GM12878 (cell line): ENCODE measurements at regions not wholly inside any gene's neighbourhood (a gene's known extent, or its start where the extent isn't known, plus 50 kb on each side); places are given as distances from the start of the nearest gene placed in this dataset.

Experiments used
- ATAC-seq: fragments of 200-7000 bp; cut with Tn5 transposase; 3 replicates; pipeline ENCODE4 v1.9.1; 2020; ENCODE audit warnings: mild to moderate bottlenecking, moderate library complexity
- BruUV-seq: library from RNA; stranded (reverse); fragments of 400-500 nt; replicated peaks from 2 replicates; lab custom pipeline; 2021; lab: Mats Ljungman, UMichigan
- CTCF ChIA-PET: fragments of 300-600 bp; sonication (Branson Sonifier 250); formaldehyde crosslinking; extraction: SDS; loops from one replicate; lab custom pipeline; 2021; ENCODE audit warnings: inconsistent platforms; lab: Yijun Ruan, JAX
- POLR2A ChIA-PET: fragments of 350-600 bp; formaldehyde crosslinking; extraction: SDS; loops from one replicate; lab custom pipeline; 2021; ENCODE audit warnings: inconsistent platforms; lab: Charles Lee
- RAD21 ChIA-PET: fragments of 300-600 bp; sonication (Branson Sonifier 250); formaldehyde crosslinking; loops from one replicate; lab custom pipeline; 2023; ENCODE audit warnings: antibody characterized with exemption; ENCODE audit not compliant: unreplicated experiment; lab: Charles Lee
- SMC1A ChIA-PET: fragments of 300-600 bp; sonication (Branson Sonifier 250); formaldehyde crosslinking; loops from one replicate; lab custom pipeline; 2023; ENCODE audit not compliant: unreplicated experiment, uncharacterized antibody; lab: Charles Lee
- DNase-seq: peaks from one replicate; pipeline ENCODE4 v3.0.0-alpha.2; 2011; ENCODE audit warnings: low read depth, low spot score
- FAIRE-seq: peaks from 3 replicates; lab custom pipeline; 2011; peaks lifted over from hg19 to GRCh38; lab: Jason Lieb, UNC
- H2AFZ ChIP-seq: 2 replicates; pipeline ENCODE4 v1.6.0; 2011; ENCODE audit warnings: low read depth, low read length, control low read depth; ENCODE audit not compliant: control insufficient read depth
- H3K27ac ChIP-seq: 2 replicates; pipeline ENCODE4 v1.5.1; 2011; ENCODE audit warnings: control low read depth; ENCODE audit not compliant: control insufficient read depth, insufficient read depth
- H3K27me3 ChIP-seq, 2 experiments: replicated peaks in 1 of 2; 2 replicates each; pipeline versions ENCODE4 v1.6.0 to v1.6.1; 2011; ENCODE audit warnings: low read length in 1 of 2; ENCODE audit not compliant: control insufficient read depth in 2 of 2, insufficient read depth in 2 of 2
- H3K36me3 ChIP-seq, 2 experiments: 2 replicates each; pipeline ENCODE4 v1.5.1; 2011; ENCODE audit warnings: low read length in 1 of 2; ENCODE audit not compliant: control insufficient read depth in 2 of 2, insufficient read depth in 2 of 2
- H3K4me1 ChIP-seq: 2 replicates; pipeline ENCODE4 v1.6.1; 2011; ENCODE audit warnings: mild to moderate bottlenecking, low read length, moderate library complexity, mixed read lengths; ENCODE audit not compliant: control insufficient read depth, insufficient read depth
- H3K4me2 ChIP-seq: 2 replicates; pipeline ENCODE4 v1.6.0; 2011; ENCODE audit warnings: control low read depth; ENCODE audit not compliant: control insufficient read depth, insufficient read depth
- H3K4me3 ChIP-seq: fragments of 200-600 bp; sonication (generic); 2 replicates; pipeline ENCODE4 v1.5.1; 2016
- H3K79me2 ChIP-seq: 2 replicates; pipeline ENCODE4 v1.6.0; 2011; ENCODE audit warnings: low read length; ENCODE audit not compliant: control insufficient read depth, insufficient read depth
- H3K9ac ChIP-seq: 2 replicates; pipeline ENCODE4 v1.8.0; 2011; ENCODE audit warnings: low read length, control low read depth, mixed read lengths; ENCODE audit not compliant: control insufficient read depth, insufficient read depth
- H3K9me3 ChIP-seq: replicated peaks from 3 replicates; pipeline ENCODE4 v1.5.1; 2011; ENCODE audit warnings: mild to moderate bottlenecking, low read length; ENCODE audit not compliant: control insufficient read depth, insufficient read depth
- H4K20me1 ChIP-seq: 2 replicates; pipeline ENCODE4 v1.6.0; 2011; ENCODE audit not compliant: control insufficient read depth, insufficient read depth
- BCL11A ChIP-seq: IDR thresholded peaks from 2 replicates; pipeline ENCODE4 v1.6.1; 2011; ENCODE audit warnings: low read depth, low read length
- CHD2 ChIP-seq: IDR thresholded peaks from 2 replicates; pipeline ENCODE4 v1.6.1; 2011; ENCODE audit warnings: low read depth, low read length, improper control_type of control experiment, borderline replicate concordance
- CTCF ChIP-seq, 3 experiments: IDR thresholded peaks in 2 of 3; conservative IDR thresholded peaks in 1 of 3; 2 replicates each; pipeline ENCODE4 v1.5.1; 2011; ENCODE audit warnings: low read depth in 3 of 3, low read length in 3 of 3, mild to moderate bottlenecking in 3 of 3, control low read depth in 2 of 3, moderate library complexity in 2 of 3, inconsistent platforms in 1 of 3, mixed read lengths in 1 of 3; ENCODE audit not compliant: control insufficient read depth in 2 of 3, insufficient read depth in 1 of 3; ENCODE audit errors: extremely low read depth in 1 of 3
- EGR1 ChIP-seq, 2 experiments: IDR thresholded peaks; 1 replicate in 1 of 2; 2 replicates in 1 of 2; pipeline ENCODE4 v1.6.1; 2011 to 2012; ENCODE audit warnings: low read depth in 2 of 2, low read length in 2 of 2, borderline replicate concordance in 1 of 2, mild to moderate bottlenecking in 1 of 2, moderate library complexity in 1 of 2
- ESRRA ChIP-seq: IDR thresholded peaks from 2 replicates; pipeline ENCODE4 v1.6.1; 2012; ENCODE audit warnings: mild to moderate bottlenecking, low read length, improper control_type of control experiment
- GABPA ChIP-seq: IDR thresholded peaks from 2 replicates; pipeline ENCODE4 v1.6.1; 2014; ENCODE audit warnings: antibody characterized with exemption, low read depth, mild to moderate bottlenecking, inconsistent platforms
- GATAD2B ChIP-seq: fragments of 450-650 bp; conservative IDR thresholded peaks from 2 replicates; pipeline ENCODE4 v1.6.1; 2017; ENCODE audit warnings: low read depth, mild to moderate bottlenecking, moderate library complexity
- NFXL1 ChIP-seq: fragments of 450-650 bp; IDR thresholded peaks from 2 replicates; pipeline ENCODE4 v1.6.1; 2017; ENCODE audit warnings: antibody characterized with exemption, mild to moderate bottlenecking, borderline replicate concordance
- NR2C1 ChIP-seq: fragments of 450-650 bp; IDR thresholded peaks from 2 replicates; pipeline ENCODE4 v1.6.1; 2017; ENCODE audit warnings: antibody characterized with exemption, mild to moderate bottlenecking, moderate library complexity
- PRDM15 ChIP-seq: fragments of 450-650 bp; formaldehyde crosslinking; IDR thresholded peaks from 2 replicates; pipeline ENCODE4 v1.4.0; 2020; ENCODE audit warnings: mild to moderate bottlenecking, moderate library complexity
- TBL1XR1 ChIP-seq: IDR thresholded peaks from 2 replicates; pipeline ENCODE4 v1.6.1; 2012; ENCODE audit warnings: low read depth, low read length, improper control_type of control experiment
- ZNF687 ChIP-seq: fragments of 450-650 bp; IDR thresholded peaks from 2 replicates; pipeline ENCODE4 v1.6.1; 2017; ENCODE audit warnings: mild to moderate bottlenecking, moderate library complexity
- WGBS: methylation state at CpG from one replicate; pipeline ENCODE4 v1.1.6; 2016; ENCODE audit warnings: low lambda C conversion rate; ENCODE audit not compliant: insufficient replicate concordance, insufficient coverage; ENCODE audit errors: missing lambda C conversion rate; 5-methylcytosine and 5-hydroxymethylcytosine counted together
- in situ Hi-C: fragments of 300-500 bp; cut with MboI; formaldehyde crosslinking; loops from 9 replicates; pipeline ENCODE4 v1.14.3; 2018; ENCODE audit warnings: mixed read lengths
- intact Hi-C: fragments of 100-400 bp; cut with micrococcal nuclease; formaldehyde crosslinking; loops from one replicate; pipeline ENCODE4 v1.14.2; 2022; ENCODE audit not compliant: unreplicated experiment

- Histone ChIP-seq H4K20me1 (no peaks in the 10 kb centered on the region), H3K4me2 (no peak overlapping the region), H2AFZ (no peak overlapping the region), H3K79me2 (no peaks in the 10 kb centered on the region), H3K9me3 (no peaks in the 10 kb centered on the region), H3K36me3 (no peaks in the 10 kb centered on the region), H3K27me3 (peaks cover 4 to 7% of the 10 kb centered on the region in 2 experiments; a peak in 3 of 4 replicates), H3K4me1 (no peaks in the 10 kb centered on the region), H3K4me3 (no peak overlapping the region), H3K9ac (no peak overlapping the region), H3K27ac (no peak overlapping the region)
- 39% methylated on average over 12 of the region's 12 CpGs for WGBS
- CTCF ChIA-PET, result no interaction called here
- no peak for ATAC-seq
- intact Hi-C loops, result no loop called here
- DNase-seq, result no peak
- no peak for FAIRE-seq
- POLR2A ChIA-PET, result no interaction called here
- RAD21 ChIA-PET, result no interaction called here
- in situ Hi-C loops, result no loop called here
- BruUV-seq, result no TSS peak
- SMC1A ChIA-PET, result interaction anchor here (1.0 kb wide), 1 partner anchor 11 kb away, joined by 4 read pairs; no protein-coding TSS in a partner anchor
- TF ChIP-seq CHD2 (no peak), GATAD2B (no peak), ESRRA (no peak), NFXL1 (no peak), TBL1XR1 (no peak), CTCF (IDR thresholded peaks at IDR 0.05 in 2 of 3, conservative IDR thresholded peaks at IDR 0.05 in 1 of 3; ENCODE audit: control insufficient read depth in 2 of 3, extremely low read depth in 1 of 3, insufficient read depth in 1 of 3, low read depth in 3 of 3, low read length in 3 of 3) (no peak), BCL11A (no peak), EGR1 (IDR thresholded peaks at IDR 0.05; ENCODE audit: borderline replicate concordance in 1 of 2, low read depth in 2 of 2, low read length in 2 of 2) (no peak), NR2C1 (no peak), ZNF687 (no peak), PRDM15 (CRISPR knock-in tag) (no peak), GABPA (no peak)
These were observed 99.6 kb upstream of the PAX2 start for GRCh38 chr10:100645613-100646392.
